ENCODE measurements at regions not wholly inside any gene's neighbourhood (a gene's known extent, or its start where the extent isn't known, plus 50 kb on each side); places are given as distances from the start of the nearest gene placed in this dataset.

- Mint-ChIP-seq H3K36me3 (ENCODE audit: insufficient read depth in 1 of 3, low read depth in 3 of 3) (peaks cover 0 to 4% (median 0%) of the 10 kb centered on the region in 3 experiments; a peak in 1 of 7 replicates), H3K9me3 (peaks cover 4% of the 10 kb centered on the region in 2 experiments; a peak in 3 of 5 replicates), H3K27me3 (ENCODE audit: low read depth) (no peaks in the 10 kb centered on the region), H3K4me3 (no peak overlapping the region), H3K4me1 (peaks cover 0 to 2% of the 10 kb centered on the region in 2 experiments; a peak in 1 of 4 replicates), H3K27ac (no peak overlapping the region)
- no peak overlapping the region for H2BK5ac ChIP-seq (ENCODE audit: insufficient read length, low read length)
- no peaks in the 10 kb centered on the region for H3K79me2 ChIP-seq (ENCODE audit: insufficient read depth, low read length)
- no peak overlapping the region for H4K91ac ChIP-seq (ENCODE audit: insufficient read length, low read depth, low read length)
- H2BK20ac ChIP-seq (ENCODE audit: low read depth, low read length, poor library complexity, severe bottlenecking), result no peak overlapping the region
- no peak overlapping the region for H3K4ac ChIP-seq (ENCODE audit: low read depth, low read length)
- no peak for TF ChIP-seq CTCF (conservative IDR thresholded peaks at IDR 0.05)
- H4K5ac ChIP-seq (ENCODE audit: insufficient read length, low read depth, low read length), result no peak overlapping the region
- no peak overlapping the region for H3K56ac ChIP-seq (ENCODE audit: insufficient read length, low read depth, low read length)
- H4K8ac ChIP-seq (replicated peaks; ENCODE audit: insufficient read length, low read depth, low read length), result no peak overlapping the region
- no peak overlapping the region for H3K9ac ChIP-seq (ENCODE audit: extremely low read depth, insufficient read length, low read length)
- H3K23me2 ChIP-seq (ENCODE audit: insufficient read length, low read depth, low read length, poor library complexity, severe bottlenecking), result no peaks in the 10 kb centered on the region
- H2AFZ ChIP-seq (ENCODE audit: low read length), result no peak overlapping the region
- H3K23ac ChIP-seq (ENCODE audit: insufficient read length, low read depth, low read length), result no peak overlapping the region
- H3K9me3 ChIP-seq (ENCODE audit: control insufficient read depth, low read depth, low read length), result no peaks in the 10 kb centered on the region
- no peak overlapping the region for H3K18ac ChIP-seq (ENCODE audit: insufficient read length, low read depth, low read length)
- no peak overlapping the region for H3T11ph ChIP-seq (ENCODE audit: low read length)
- H2BK15ac ChIP-seq (ENCODE audit: low read depth, low read length), result no peak overlapping the region
- no peaks in the 10 kb centered on the region for H3K4me1 ChIP-seq (ENCODE audit: insufficient read depth, low read length)
- no peak overlapping the region for H2BK120ac ChIP-seq (ENCODE audit: low read depth, low read length, poor library complexity, severe bottlenecking)
- no peaks in the 10 kb centered on the region for H4K20me1 ChIP-seq (ENCODE audit: control insufficient read depth, insufficient read depth, insufficient read length)
- H3K79me1 ChIP-seq (ENCODE audit: insufficient read depth, low read depth, low read length, poor library complexity, severe bottlenecking), result no peaks in the 10 kb centered on the region
- no peak overlapping the region for H3K14ac ChIP-seq (ENCODE audit: insufficient read depth, low read length)
- no peaks in the 10 kb centered on the region for H3K27me3 ChIP-seq (ENCODE audit: insufficient read depth, low read length)
- no peak overlapping the region for H3K27ac ChIP-seq (ENCODE audit: insufficient read length, low read depth, low read length)
- no peak overlapping the region for H2BK12ac ChIP-seq (ENCODE audit: insufficient read length, low read depth, low read length)
- no peak overlapping the region for H3K4me2 ChIP-seq (ENCODE audit: insufficient read depth, insufficient read length, low read length)
- no peak for DNase-seq
- H2AK5ac ChIP-seq (ENCODE audit: insufficient read length, low read length), result no peak overlapping the region
- no CpG with 5 or more reads among the region's 2 CpGs for WGBS (ENCODE audit: extremely low coverage, insufficient read length, low lambda C conversion rate)
These were observed 868.1 kb downstream of the XPNPEP1 start for GRCh38 chr10:109055243-109055642.

Data from H9 (cell line).